GM18868 (cell line): ENCODE measurements at regions not wholly inside any gene's neighbourhood (a gene's known extent, or its start where the extent isn't known, plus 50 kb on each side); places are given as distances from the start of the nearest gene placed in this dataset.

Source experiments
- ATAC-seq: cut with Tn5 transposase; IDR thresholded peaks from one replicate; pipeline ENCODE4 v1.9.1; 2021; ENCODE audit warnings: mild to moderate bottlenecking, moderate library complexity; ENCODE audit not compliant: unreplicated experiment

DNA sequence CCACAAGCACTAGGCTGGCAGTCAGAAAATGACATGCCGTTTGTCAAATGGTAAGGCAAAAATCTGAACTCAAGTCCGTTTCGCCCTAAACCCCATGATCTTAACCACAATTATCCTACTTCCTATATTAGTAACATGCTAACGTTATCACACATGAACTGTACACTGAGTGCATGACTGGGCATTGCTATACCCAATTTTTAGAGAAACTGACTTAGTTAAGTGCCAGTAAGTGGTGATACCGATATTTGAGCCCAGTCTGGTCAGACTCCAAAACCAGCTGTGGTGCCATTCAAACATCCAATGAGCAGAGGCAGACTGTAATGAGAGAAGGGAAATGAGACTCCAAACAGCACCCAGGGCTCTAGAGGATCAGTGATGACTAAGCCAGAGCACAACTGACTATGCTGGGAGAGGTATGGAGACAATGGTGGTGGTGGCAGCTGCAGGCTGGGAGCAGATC, 311.7 kb upstream of the PKDCC start:
- ATAC-seq = peak; percentile 97

GRCh38 chr2:41736586-41736985, 311.2 kb upstream of the PKDCC start:
- ATAC-seq = peak; percentile 14

DNA sequence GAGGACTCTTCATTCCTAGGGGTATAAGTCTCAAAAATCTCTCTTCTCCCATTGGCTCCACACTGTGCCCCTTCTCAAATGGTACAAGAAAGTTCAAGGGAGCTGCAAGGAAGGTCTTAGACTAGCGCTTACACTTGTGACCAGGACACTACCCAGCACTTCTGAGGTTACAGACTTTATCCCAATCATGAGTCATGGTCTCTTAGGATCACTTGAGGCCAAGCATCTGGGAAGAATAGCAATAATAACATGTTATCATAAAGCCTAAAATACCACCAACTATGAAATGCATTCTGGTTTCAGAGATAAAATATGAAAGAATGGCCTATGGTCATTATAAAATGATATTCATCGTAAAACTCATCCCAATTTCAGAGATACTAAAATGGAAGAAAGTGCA, 309.9 kb upstream of the PKDCC start:
- ATAC-seq = no peak

- peak; percentile 100 for ATAC-seq
Observed at GRCh38 chr2:41741951-41742595, 305.7 kb upstream of the PKDCC start.

- ATAC-seq = no peak
Observed at GRCh38 chr2:41743324-41743723, 304.5 kb upstream of the PKDCC start.

- ATAC-seq = no peak
Observed at GRCh38 chr2:41750829-41751228, 297.0 kb upstream of the PKDCC start.

GRCh38 chr2:41759880-41760279, 287.9 kb upstream of the PKDCC start:
- no peak for ATAC-seq

DNA sequence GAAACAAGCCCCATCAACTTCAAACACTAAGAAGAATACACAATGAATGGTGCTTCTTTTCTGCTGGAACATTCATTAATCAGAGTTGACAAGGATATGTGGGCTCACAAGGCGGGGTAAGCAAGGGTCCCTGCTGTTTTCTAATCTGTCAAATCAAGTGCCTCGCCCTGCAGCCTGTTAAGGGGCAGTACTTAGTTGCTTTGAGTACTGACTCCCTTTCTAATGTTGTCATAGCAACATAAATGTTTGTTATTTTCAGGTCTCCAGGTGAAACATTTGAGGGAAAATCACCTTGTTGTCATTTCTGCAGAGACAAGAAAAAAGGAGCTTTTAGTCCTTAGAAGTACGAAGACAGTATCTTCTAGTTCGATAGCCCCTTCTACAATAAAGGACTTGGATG, 284.7 kb upstream of the PKDCC start:
- ATAC-seq = no peak

GRCh38 chr2:41764131-41764530, 283.7 kb upstream of the PKDCC start:
- no peak for ATAC-seq

DNA sequence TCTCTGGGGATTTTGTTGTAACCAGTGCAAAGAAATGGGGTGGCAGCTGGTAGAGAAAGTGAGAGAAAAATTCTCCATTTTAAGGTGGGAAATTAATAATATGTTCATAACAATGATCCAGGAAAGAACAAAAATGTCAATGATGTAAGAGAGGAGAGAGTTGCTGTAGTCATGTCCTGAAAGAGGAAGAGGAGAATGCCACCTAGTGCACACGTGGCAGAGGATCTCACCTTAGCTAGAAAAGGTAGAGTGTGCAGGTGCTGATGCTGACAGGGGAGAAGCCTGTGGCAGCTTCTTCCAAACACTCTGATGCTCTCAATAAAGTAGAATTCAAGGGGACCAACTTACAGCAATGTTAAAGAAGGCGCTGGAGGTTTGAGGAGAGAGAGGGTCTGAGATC, 282.9 kb upstream of the PKDCC start:
- no peak for ATAC-seq

- no peak for ATAC-seq
Observed at GRCh38 chr2:41768310-41768709, 279.5 kb upstream of the PKDCC start.

- no peak for ATAC-seq
Observed at GRCh38 chr2:41771710-41772109, 276.1 kb upstream of the PKDCC start.

GRCh38 chr2:41772697-41773096, 275.1 kb upstream of the PKDCC start:
- ATAC-seq = no peak

DNA sequence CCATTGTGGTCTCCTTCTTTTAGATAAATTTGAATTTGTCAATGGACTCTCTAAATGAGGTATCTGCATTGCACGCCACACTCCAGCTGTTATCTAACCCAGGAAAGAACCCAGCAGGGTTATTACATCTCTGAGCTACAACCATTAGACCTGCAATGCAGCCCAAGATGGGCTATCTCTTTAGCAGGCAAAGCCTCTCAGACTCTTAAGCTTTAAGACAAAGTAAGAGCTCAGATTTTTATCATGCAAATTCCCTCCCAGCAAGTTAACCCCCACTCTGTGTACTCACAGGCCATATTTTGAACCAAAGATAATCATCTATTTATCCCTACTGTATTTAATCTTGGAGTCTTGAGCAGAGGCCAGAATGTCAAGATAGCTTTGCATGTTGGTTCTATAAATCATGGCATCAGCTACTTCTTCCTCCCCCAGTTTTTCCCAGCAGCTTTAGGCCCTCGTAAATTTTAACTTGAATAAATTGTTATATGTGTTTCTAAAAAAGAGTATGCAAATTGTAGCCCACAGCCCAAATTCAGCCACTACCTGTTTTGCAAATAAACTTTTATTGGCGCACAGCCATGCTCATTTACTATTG, 273.7 kb upstream of the PKDCC start:
- no peak for ATAC-seq

DNA sequence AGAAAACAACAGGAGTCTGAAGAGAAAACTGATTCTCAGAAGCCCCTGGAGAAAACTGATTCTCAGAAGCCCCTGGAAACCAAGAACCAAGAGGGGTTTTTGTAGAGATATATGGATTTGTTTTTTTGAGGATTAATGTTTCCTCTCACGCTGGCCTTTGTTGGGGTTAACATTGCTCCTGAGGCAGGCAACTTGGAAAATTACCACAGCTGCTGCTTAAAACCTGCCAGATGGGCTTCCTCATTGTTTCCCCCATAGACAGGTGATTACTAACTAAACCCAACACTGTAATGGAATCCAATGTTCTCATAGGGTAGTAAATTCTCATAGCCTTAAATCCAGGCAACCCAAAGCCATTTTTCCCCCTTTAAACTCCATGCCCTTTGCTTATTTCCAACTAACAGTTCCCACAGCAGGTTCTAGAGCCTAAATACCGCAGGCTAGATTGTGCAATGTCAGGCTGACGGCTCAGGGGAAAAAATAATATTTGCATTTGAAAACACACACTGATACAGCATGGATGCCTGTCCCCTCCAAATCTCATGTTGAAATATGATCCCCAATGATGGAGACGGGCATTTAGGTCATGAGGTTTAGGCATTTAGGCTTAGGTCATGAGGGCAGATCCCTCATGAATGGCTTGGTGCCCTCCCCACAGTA, 272.3 kb upstream of the PKDCC start:
- no peak for ATAC-seq

DNA sequence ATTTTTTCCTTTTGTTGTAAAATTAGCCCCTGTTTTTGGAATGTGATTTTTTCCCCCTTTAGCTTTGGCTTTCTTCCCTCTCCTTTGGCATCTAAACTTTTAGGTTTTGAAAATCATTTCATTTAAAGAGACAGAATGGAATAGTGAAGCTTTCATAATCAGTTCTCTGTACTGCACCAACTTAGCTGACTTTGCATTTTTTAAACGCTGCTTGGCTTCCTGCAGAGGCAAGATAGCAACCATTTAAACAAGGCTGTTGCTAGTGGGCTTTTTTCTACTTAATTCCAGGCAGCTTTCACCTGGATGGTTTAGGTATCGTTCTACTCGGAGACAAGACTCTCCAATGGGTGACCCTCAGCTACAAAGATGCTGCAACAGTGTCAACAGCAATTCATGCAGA, 267.9 kb upstream of the PKDCC start:
- ATAC-seq = no peak

GRCh38 chr2:41782306-41783158, 265.3 kb upstream of the PKDCC start:
- peak; percentile 74 for ATAC-seq

DNA sequence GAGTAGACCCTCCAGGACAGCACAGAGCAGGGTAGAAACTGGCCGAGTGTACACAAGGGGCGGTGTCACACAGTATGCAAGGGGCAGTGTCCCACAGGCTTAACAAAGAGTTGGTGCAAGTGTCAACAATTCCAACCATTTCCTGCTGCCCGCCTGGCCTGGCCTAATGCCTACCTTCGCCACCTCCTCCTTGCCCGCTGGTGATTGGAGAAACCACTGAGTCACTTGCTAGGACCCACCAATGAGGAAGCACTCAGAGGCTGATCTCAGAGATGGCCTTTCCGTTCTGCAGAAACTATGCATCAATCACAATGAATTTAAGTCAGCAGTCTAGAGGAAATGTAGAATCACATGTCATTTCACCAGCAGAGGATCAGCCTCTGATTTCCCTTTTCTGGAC, 263.3 kb upstream of the PKDCC start:
- ATAC-seq = no peak

- ATAC-seq = no peak
Observed at GRCh38 chr2:41785251-41786022, 262.4 kb upstream of the PKDCC start.

- ATAC-seq = peak; percentile 71
Observed at GRCh38 chr2:41791523-41791922, 256.3 kb upstream of the PKDCC start.

GRCh38 chr2:41803361-41803760, 244.5 kb upstream of the PKDCC start:
- no peak for ATAC-seq
